AG09309 (cell line): ENCODE measurements at regions not wholly inside any gene's neighbourhood (a gene's known extent, or its start where the extent isn't known, plus 50 kb on each side); places are given as distances from the start of the nearest gene placed in this dataset.

ENCODE experiments used
- DNase-seq: peaks from one replicate; pipeline ENCODE4 v3.0.0-alpha.2; 2010; ENCODE audit warnings: low read depth
- H3K4me3 ChIP-seq: 2 replicates; pipeline ENCODE4 v1.5.1; 2011; ENCODE audit warnings: mild to moderate bottlenecking, low read depth, low read length, moderate library complexity; ENCODE audit not compliant: control insufficient read depth
- TF ChIP-seq, protein P1 (sequence below): IDR thresholded peaks from 2 replicates; pipeline ENCODE4 v1.5.1; 2011; ENCODE audit warnings: mild to moderate bottlenecking, low read depth, low read length, inconsistent platforms; ENCODE audit not compliant: insufficient read depth, control insufficient read depth; ENCODE audit errors: missing control alignments

DNA sequence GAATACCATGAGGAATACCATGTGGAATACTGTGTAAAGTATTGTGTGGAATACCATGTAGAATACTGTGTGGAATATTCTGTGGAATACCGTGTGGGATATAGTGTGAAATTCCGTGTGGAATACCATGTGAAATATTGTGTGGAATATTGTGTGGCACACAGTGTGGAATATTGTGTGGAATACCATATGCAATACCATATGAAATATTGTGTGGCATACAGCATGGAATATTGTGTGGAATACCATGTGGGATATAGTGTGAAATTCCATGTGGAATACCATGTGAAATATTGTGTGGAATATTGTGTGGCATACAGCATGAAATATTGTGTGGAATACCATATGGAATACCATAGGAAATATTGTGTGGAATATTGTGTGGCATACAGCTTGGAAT is 135.1 kb upstream of the CHST15 start:
- TF ChIP-seq, protein P1, sequence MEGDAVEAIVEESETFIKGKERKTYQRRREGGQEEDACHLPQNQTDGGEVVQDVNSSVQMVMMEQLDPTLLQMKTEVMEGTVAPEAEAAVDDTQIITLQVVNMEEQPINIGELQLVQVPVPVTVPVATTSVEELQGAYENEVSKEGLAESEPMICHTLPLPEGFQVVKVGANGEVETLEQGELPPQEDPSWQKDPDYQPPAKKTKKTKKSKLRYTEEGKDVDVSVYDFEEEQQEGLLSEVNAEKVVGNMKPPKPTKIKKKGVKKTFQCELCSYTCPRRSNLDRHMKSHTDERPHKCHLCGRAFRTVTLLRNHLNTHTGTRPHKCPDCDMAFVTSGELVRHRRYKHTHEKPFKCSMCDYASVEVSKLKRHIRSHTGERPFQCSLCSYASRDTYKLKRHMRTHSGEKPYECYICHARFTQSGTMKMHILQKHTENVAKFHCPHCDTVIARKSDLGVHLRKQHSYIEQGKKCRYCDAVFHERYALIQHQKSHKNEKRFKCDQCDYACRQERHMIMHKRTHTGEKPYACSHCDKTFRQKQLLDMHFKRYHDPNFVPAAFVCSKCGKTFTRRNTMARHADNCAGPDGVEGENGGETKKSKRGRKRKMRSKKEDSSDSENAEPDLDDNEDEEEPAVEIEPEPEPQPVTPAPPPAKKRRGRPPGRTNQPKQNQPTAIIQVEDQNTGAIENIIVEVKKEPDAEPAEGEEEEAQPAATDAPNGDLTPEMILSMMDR = no peak
- no peak overlapping the region for H3K4me3 ChIP-seq
- no peak for DNase-seq

- TF ChIP-seq, protein P1 = no peak
- no peak overlapping the region for H3K4me3 ChIP-seq
- DNase-seq = no peak
These were observed 134.6 kb upstream of the CHST15 start for GRCh38 chr10:124227988-124228387.

DNA sequence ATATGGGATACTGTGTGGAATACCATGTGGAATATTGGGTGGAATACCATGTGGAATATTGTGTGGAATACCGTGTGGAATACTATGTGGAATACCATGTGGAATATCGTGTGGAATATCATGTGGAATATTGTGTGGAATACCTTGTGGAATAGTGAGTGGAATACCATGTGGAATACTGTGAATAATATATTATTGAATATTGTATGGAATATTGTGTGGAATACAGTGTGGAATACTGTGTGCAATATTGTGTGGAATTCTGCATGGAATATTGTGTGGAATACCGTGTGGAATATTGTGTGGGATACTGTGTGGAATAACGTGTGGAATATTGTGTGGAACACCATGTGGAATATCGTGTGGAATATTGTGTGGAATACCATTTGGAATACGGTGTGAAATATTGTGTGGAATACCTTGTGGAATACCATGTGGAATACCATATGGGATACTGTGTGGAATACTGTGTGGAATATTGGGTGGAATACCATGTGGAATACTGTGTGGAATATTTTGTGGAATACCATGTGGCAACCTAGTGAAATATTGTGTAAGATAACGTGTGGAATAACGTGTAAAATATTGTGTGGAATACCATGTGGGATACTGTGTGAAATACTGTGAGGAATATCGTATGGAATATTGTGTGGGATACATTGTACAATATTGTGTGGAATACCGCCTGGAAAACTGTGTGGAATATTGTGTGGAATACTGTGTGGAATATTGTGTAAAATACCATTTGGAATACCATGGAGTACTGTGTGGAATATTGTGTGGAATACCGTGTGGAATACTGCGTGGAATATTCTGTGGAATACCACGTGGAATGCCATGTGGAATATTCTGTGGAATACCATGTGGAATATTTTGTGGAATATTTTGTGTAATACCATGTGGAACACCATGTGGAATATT is 133.9 kb upstream of the CHST15 start:
- TF ChIP-seq, protein P1 = no peak
- DNase-seq = no peak
- no peak overlapping the region for H3K4me3 ChIP-seq

GRCh38 chr10:124226271-124227054 is 133.1 kb upstream of the CHST15 start:
- DNase-seq = no peak
- H3K4me3 ChIP-seq = no peak overlapping the region
- TF ChIP-seq, protein P1 = no peak

DNA sequence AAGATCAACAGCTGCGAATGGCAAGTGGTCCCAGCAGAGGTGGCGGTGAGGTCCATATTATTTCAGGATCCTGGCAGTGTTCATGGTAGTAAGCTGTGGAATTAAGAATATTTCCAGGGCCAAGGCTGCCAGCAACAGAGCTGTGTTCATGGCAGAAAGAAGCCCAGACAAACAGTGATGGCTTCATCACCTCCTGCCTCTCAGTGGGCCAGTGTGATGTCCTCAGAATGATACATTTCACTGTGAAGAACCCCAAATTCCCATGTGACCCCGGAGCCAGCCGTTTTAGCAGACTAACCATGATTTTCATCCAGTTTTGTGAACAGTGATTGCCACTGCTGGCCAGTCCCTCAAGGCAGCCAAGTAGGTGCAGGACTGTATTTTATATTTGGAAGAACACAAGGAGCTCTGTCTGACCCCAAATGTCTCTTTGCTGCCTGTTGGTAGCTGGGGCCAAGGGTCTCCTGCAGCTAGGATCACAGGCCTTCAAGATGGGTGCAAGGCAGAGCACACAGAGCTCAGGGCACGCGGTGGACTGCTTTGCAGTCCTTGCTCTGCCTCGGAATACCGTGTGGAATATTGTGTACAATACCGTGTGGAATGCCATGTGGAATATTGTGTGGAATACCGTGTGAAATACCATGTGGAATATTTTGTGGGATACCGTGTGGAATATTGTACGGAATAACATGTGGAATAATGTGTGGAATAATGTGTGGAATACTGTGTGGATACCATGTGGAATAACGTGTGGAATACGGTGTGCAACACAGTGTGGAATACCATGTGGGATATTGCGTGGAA is 132.3 kb upstream of the CHST15 start:
- TF ChIP-seq, protein P1 = no peak
- no peak overlapping the region for H3K4me3 ChIP-seq
- DNase-seq = no peak

- TF ChIP-seq, protein P1 = no peak
- no peak for DNase-seq
- H3K4me3 ChIP-seq = no peak overlapping the region
These were observed 131.7 kb upstream of the CHST15 start for GRCh38 chr10:124225029-124225466.
